Endothelial cell (in vitro differentiated cells): ENCODE measurements at regions not wholly inside any gene's neighbourhood (a gene's known extent, or its start where the extent isn't known, plus 50 kb on each side); places are given as distances from the start of the nearest gene placed in this dataset.

ENCODE experiments used
- DNase-seq: peaks from one replicate; pipeline ENCODE4 v3.0.0; 2021; ENCODE audit warnings: low spot score
- H3K27ac Mint-ChIP-seq: one replicate; pipeline ENCODE4 v1.8.0; 2021; ENCODE audit warnings: mixed read lengths, inconsistent platforms; ENCODE audit not compliant: unreplicated experiment
- H3K27me3 Mint-ChIP-seq: one replicate; pipeline ENCODE4 v1.8.0; 2021; ENCODE audit warnings: mild to moderate bottlenecking, moderate library complexity, mixed read lengths, inconsistent platforms; ENCODE audit not compliant: unreplicated experiment
- H3K36me3 Mint-ChIP-seq: one replicate; pipeline ENCODE4 v1.8.0; 2021; ENCODE audit warnings: mild to moderate bottlenecking, low read depth, mixed read lengths, inconsistent platforms; ENCODE audit not compliant: unreplicated experiment
- H3K4me1 Mint-ChIP-seq: one replicate; pipeline ENCODE4 v1.8.0; 2021; ENCODE audit warnings: mild to moderate bottlenecking, mixed read lengths, inconsistent platforms; ENCODE audit not compliant: unreplicated experiment
- H3K4me3 Mint-ChIP-seq: one replicate; pipeline ENCODE4 v1.8.0; 2021; ENCODE audit warnings: mild to moderate bottlenecking, mixed read lengths, inconsistent platforms; ENCODE audit not compliant: unreplicated experiment
- H3K9me3 Mint-ChIP-seq: one replicate; pipeline ENCODE4 v1.8.0; 2021; ENCODE audit warnings: mixed read lengths, inconsistent platforms; ENCODE audit not compliant: unreplicated experiment
- TF ChIP-seq, protein P1 (sequence below): fragments of 200-600 bp; sonication (generic); IDR thresholded peaks from one replicate; pipeline ENCODE4 v1.5.0; 2021; ENCODE audit warnings: antibody characterized with exemption; ENCODE audit not compliant: unreplicated experiment

GRCh38 chr18:56115071-56116015 lies 523.0 kb downstream of the TXNL1 start:
- Mint-ChIP-seq H3K36me3 (no peaks in the 10 kb centered on the region), H3K27me3 (no peaks in the 10 kb centered on the region), H3K4me1 (peaks cover 23% of the 10 kb centered on the region), H3K9me3 (no peaks in the 10 kb centered on the region), H3K4me3 (no peak overlapping the region), H3K27ac (no peak overlapping the region)
- TF ChIP-seq, protein P1, sequence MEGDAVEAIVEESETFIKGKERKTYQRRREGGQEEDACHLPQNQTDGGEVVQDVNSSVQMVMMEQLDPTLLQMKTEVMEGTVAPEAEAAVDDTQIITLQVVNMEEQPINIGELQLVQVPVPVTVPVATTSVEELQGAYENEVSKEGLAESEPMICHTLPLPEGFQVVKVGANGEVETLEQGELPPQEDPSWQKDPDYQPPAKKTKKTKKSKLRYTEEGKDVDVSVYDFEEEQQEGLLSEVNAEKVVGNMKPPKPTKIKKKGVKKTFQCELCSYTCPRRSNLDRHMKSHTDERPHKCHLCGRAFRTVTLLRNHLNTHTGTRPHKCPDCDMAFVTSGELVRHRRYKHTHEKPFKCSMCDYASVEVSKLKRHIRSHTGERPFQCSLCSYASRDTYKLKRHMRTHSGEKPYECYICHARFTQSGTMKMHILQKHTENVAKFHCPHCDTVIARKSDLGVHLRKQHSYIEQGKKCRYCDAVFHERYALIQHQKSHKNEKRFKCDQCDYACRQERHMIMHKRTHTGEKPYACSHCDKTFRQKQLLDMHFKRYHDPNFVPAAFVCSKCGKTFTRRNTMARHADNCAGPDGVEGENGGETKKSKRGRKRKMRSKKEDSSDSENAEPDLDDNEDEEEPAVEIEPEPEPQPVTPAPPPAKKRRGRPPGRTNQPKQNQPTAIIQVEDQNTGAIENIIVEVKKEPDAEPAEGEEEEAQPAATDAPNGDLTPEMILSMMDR: no peak
- DNase-seq: no peak

DNA sequence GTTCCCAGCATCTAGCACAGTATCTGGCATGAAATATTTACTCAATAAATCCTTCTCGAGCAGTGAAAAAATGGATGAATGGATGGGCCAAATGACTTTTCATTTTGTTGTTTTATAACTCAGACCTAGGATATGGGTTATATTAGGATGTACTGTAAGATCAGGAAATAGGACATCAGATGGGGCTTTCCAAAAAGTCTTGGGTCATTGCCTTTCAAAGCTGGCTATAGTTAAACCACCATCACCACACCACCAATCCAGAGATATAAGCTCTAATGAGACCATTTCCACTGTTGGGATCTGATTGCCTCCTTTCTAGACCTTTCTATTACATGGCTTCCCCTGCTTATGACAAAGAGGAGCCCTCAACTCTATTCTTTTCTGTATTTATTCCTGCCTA lies 525.0 kb upstream of the TCF4 start:
- no peaks in the 10 kb centered on the region for H3K9me3 Mint-ChIP-seq
- no peaks in the 10 kb centered on the region for H3K36me3 Mint-ChIP-seq
- H3K4me3 Mint-ChIP-seq: no peak overlapping the region
- DNase-seq: no peak
- no peak overlapping the region for H3K27ac Mint-ChIP-seq
- no peaks in the 10 kb centered on the region for H3K27me3 Mint-ChIP-seq
- peaks cover 23% of the 10 kb centered on the region for H3K4me1 Mint-ChIP-seq
- TF ChIP-seq, protein P1: no peak

- H3K4me1 Mint-ChIP-seq: peaks cover 18% of the 10 kb centered on the region
- H3K4me3 Mint-ChIP-seq: no peak overlapping the region
- H3K36me3 Mint-ChIP-seq: no peaks in the 10 kb centered on the region
- H3K27ac Mint-ChIP-seq: no peak overlapping the region
- H3K9me3 Mint-ChIP-seq: no peaks in the 10 kb centered on the region
- DNase-seq: no peak
- H3K27me3 Mint-ChIP-seq: no peaks in the 10 kb centered on the region
- TF ChIP-seq, protein P1: no peak
These were observed 524.2 kb upstream of the TCF4 start for GRCh38 chr18:56112013-56112749.

DNA sequence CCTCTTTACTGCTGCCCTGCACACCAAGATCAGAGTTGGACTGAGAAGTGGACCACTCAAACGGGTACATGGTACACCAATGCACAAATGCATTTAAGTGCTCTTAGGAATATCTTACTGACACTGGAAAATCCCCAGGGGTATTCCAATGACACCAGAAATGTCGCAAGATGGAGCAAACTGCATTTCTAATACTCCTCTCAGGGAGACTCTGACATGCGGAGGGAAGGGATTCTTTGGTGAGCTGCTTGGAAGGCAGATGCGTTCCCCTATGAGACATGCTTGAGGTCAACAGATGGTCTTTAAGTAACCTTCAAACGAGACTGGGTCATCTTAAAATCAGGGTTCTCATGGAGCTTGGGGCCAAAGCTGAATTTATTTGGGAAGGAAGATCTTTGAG lies 521.8 kb upstream of the TCF4 start:
- H3K27ac Mint-ChIP-seq: no peak overlapping the region
- H3K36me3 Mint-ChIP-seq: peaks cover 7% of the 10 kb centered on the region
- peaks cover 2% of the 10 kb centered on the region for H3K9me3 Mint-ChIP-seq
- H3K4me3 Mint-ChIP-seq: no peak overlapping the region
- DNase-seq: no peak
- no peaks in the 10 kb centered on the region for H3K27me3 Mint-ChIP-seq
- peaks cover 9% of the 10 kb centered on the region for H3K4me1 Mint-ChIP-seq
- TF ChIP-seq, protein P1: no peak
